SH-SY5Y (cell line): ENCODE measurements at regions not wholly inside any gene's neighbourhood (a gene's known extent, or its start where the extent isn't known, plus 50 kb on each side); places are given as distances from the start of the nearest gene placed in this dataset.

Source experiments
- GATA2 ChIP-seq: IDR thresholded peaks from 2 replicates; pipeline ENCODE4 v1.6.1; 2011; ENCODE audit warnings: mild to moderate bottlenecking, low read depth, low read length
- GATA3 ChIP-seq: IDR thresholded peaks from 2 replicates; pipeline ENCODE4 v1.6.1; 2011; ENCODE audit warnings: low read depth, mild to moderate bottlenecking, low read length, moderate library complexity

- no peak for TF ChIP-seq GATA3
- TF ChIP-seq GATA2: no peak
Measured at GRCh38 chr5:74412066-74412465, 228.5 kb downstream of the ENC1 start.
